LNCAP (cell line): ENCODE measurements at regions not wholly inside any gene's neighbourhood (a gene's known extent, or its start where the extent isn't known, plus 50 kb on each side); places are given as distances from the start of the nearest gene placed in this dataset.

Experiments used
- CTCF ChIP-seq: fragments of 450-650 bp; IDR thresholded peaks from 2 replicates; pipeline ENCODE4 v1.5.1; 2017; ENCODE audit warnings: mild to moderate bottlenecking

DNA sequence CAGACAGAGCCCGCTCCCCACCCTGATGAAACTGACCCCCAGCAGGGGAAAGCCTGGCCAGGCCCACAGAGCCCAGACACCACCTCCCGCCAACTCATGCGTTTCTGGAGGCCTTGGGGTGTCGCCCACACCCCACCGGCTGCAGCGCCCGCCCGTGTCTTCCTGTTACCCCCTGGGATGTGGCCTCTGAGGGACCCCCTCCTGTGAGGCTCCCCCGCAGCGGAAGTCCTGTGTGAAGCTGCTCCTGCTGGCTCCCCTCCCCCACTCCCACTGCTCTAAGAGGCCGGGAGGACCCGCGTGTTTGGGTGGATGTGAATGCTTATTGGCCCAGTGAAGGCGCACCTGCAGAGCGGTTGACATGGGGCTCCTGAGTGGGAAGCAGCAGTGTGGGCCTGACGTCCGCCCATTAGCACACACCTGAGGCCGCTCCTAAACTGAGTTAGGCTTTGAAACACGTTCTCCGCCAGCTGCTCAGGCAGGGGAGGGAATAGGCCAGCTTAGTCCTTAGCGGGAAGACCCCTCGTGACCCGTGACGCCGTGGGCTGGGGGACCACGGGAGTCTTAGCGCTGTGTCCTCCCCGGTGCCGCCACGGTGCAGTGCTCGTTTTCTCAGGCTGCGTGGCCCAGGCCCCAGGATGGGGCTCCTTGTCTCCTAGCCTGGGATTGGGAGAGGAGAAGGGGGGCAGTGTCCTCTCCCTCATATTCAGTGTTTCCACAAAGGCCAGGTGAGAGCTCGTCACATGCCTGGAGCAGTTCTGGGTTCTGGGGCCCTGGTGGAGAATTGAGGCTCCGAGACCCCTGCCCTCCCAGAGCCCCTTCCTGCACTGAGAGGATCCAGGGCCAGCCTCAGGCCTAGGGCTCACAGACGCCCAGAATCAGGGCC, 323.4 kb upstream of the SFSWAP start:
- TF ChIP-seq CTCF, result no peak

- TF ChIP-seq CTCF, result no peak
These were observed 321.6 kb upstream of the SFSWAP start for GRCh38 chr12:131389054-131390013.

DNA sequence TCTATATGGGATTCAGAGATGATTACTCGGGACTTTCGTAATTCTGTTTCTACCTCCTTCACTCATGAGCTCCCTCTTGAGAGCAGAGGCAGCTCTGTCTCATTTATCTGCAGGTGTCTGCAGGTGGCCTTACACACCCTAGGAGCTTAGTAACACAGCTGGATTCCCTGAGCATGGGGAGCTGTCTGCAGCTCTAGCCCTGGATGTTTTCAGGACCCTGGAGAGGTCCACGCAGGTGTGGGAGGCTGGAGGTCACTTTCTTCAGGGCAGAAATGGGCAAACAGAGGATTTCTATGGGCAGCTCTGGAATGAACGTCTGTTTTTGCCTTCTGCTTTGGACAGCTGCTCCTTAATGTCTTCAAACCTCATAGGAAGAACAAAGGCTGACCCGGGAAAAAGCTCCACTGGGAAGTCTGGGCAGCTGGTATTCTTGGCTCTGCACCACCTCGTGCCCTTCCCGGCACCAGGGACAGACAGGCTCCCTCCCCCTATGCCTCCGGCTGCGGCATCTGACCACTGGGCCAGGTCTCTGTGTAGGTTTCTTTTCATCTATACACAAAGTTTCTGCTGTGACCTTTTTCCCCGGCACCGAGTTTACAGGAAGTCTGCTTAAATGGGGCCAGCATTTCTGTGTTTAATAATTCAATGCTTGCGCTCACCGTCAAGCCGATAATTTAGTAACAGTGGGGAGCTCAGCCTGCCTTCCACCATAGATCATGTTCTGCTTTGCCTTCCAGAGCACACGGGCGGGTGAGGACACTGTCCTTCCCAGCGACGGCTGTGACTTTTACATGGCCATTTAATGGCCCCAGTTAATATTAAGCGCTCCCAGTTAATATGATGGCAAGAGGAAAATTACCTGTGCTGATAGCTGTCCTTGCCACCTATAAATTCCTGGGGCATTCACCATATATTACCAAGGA, 320.2 kb upstream of the SFSWAP start:
- no peak for TF ChIP-seq CTCF

- no peak for TF ChIP-seq CTCF
These were observed 319.5 kb upstream of the SFSWAP start for GRCh38 chr12:131391399-131391798.

- no peak for TF ChIP-seq CTCF
These were observed 314.8 kb upstream of the SFSWAP start for GRCh38 chr12:131395971-131396573.

GRCh38 chr12:131397493-131398181, 313.3 kb upstream of the SFSWAP start:
- no peak for TF ChIP-seq CTCF
